ENCODE measurements at regions not wholly inside any gene's neighbourhood (a gene's known extent, or its start where the extent isn't known, plus 50 kb on each side); places are given as distances from the start of the nearest gene placed in this dataset.

- DNase-seq = no peak
These were observed 86.0 kb upstream of the PAPPA start for GRCh38 chr9:116067566-116067965.

- DNase-seq = no peak
These were observed 83.2 kb upstream of the PAPPA start for GRCh38 chr9:116070256-116070914.

- DNase-seq = no peak
These were observed 81.5 kb upstream of the PAPPA start for GRCh38 chr9:116072046-116072445.

- no peak for DNase-seq
These were observed 79.8 kb upstream of the PAPPA start for GRCh38 chr9:116073826-116074225.

- DNase-seq = no peak
These were observed 78.9 kb upstream of the PAPPA start for GRCh38 chr9:116074658-116075057.

GRCh38 chr9:116075191-116075590 lies 78.4 kb upstream of the PAPPA start:
- DNase-seq = no peak

GRCh38 chr9:116078640-116079039 lies 75.0 kb upstream of the PAPPA start:
- no peak for DNase-seq

- no peak for DNase-seq
These were observed 73.0 kb upstream of the PAPPA start for GRCh38 chr9:116080561-116080960.

GRCh38 chr9:116081435-116082115 lies 72.0 kb upstream of the PAPPA start:
- DNase-seq = no peak

GRCh38 chr9:116083837-116084236 lies 69.8 kb upstream of the PAPPA start:
- no peak for DNase-seq

GRCh38 chr9:116084497-116084896 lies 69.1 kb upstream of the PAPPA start:
- no peak for DNase-seq

- peak; percentile 21 for DNase-seq
These were observed 66.3 kb upstream of the PAPPA start for GRCh38 chr9:116087246-116087645.

- DNase-seq = no peak
These were observed 65.8 kb upstream of the PAPPA start for GRCh38 chr9:116087751-116088194.

GRCh38 chr9:116088396-116088795 lies 65.2 kb upstream of the PAPPA start:
- DNase-seq = no peak

- DNase-seq = no peak
These were observed 63.4 kb upstream of the PAPPA start for GRCh38 chr9:116090030-116090770.

GRCh38 chr9:116094846-116095245 lies 58.7 kb upstream of the PAPPA start:
- no peak for DNase-seq

- DNase-seq = no peak
These were observed 58.2 kb upstream of the PAPPA start for GRCh38 chr9:116095403-116095802.

- no peak for DNase-seq
These were observed 57.5 kb upstream of the PAPPA start for GRCh38 chr9:116096046-116096445.

GRCh38 chr9:116096853-116097252 lies 56.7 kb upstream of the PAPPA start:
- DNase-seq = no peak

GRCh38 chr9:116098476-116098875 lies 55.1 kb upstream of the PAPPA start:
- DNase-seq = no peak

- no peak for DNase-seq
These were observed 53.8 kb upstream of the PAPPA start for GRCh38 chr9:116099821-116100220.

- no peak for DNase-seq
These were observed 52.9 kb upstream of the PAPPA start for GRCh38 chr9:116100711-116101121.

- DNase-seq = no peak
These were observed 52.1 kb upstream of the PAPPA start for GRCh38 chr9:116101516-116101915.

GRCh38 chr9:116102596-116102995 lies 51.0 kb upstream of the PAPPA start:
- DNase-seq = no peak
